Neural progenitor cell (in vitro differentiated cells): ENCODE measurements at regions not wholly inside any gene's neighbourhood (a gene's known extent, or its start where the extent isn't known, plus 50 kb on each side); places are given as distances from the start of the nearest gene placed in this dataset.

Experiments used
- EZH2 ChIP-seq: fragments of 200-600 bp; sonication (generic); IDR thresholded peaks from 2 replicates; pipeline ENCODE4 v1.6.1; 2017; ENCODE audit warnings: antibody characterized with exemption, mild to moderate bottlenecking, moderate library complexity
- TF ChIP-seq, protein P1 (sequence below): fragments of 200-600 bp; sonication (generic); IDR thresholded peaks from 2 replicates; pipeline ENCODE4 v1.5.1; 2017; ENCODE audit warnings: antibody characterized with exemption, mild to moderate bottlenecking

DNA sequence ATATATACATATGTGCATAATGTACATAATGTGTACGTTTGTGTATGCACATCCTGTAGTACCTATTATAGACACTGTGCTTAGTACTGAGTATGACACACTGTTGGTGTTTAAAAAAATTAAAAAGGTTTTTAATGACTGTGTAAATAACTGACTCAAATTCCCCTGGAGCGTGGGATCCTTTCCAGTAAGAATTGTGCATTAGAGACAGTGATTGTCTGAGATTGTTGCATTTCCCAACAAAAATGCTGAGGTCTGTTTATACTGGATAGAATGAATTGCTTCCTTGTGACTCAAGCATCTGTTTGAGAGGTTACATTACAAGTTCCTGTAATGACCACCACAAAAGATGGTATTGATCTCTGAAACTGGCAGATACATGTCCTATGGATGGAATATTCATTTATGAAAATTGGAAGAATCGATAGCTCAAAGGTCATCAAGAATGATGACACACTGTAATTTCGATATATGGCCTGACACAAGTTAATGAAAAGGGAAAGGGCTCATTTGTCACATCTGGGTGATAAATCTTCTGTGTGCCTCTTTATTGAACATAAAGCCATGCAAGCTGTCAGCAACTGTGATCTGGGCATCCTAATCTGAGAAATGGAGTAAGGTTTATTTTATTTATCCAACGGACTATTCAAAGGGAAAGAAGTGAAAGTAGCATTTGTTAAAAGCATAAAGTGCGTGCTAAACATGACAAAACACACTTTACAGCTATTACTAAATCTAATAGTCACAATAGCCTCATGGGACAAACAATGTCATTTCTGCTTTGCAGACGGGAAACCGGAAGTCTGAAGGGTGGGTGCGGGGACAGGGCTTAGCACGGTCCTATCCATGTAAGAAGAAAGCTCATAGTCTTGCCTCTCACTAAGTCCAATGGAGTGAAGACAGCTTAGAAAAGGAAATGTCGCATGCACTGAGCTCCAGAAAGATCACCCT lies 228.8 kb downstream of the CDH11 start:
- TF ChIP-seq, protein P1, sequence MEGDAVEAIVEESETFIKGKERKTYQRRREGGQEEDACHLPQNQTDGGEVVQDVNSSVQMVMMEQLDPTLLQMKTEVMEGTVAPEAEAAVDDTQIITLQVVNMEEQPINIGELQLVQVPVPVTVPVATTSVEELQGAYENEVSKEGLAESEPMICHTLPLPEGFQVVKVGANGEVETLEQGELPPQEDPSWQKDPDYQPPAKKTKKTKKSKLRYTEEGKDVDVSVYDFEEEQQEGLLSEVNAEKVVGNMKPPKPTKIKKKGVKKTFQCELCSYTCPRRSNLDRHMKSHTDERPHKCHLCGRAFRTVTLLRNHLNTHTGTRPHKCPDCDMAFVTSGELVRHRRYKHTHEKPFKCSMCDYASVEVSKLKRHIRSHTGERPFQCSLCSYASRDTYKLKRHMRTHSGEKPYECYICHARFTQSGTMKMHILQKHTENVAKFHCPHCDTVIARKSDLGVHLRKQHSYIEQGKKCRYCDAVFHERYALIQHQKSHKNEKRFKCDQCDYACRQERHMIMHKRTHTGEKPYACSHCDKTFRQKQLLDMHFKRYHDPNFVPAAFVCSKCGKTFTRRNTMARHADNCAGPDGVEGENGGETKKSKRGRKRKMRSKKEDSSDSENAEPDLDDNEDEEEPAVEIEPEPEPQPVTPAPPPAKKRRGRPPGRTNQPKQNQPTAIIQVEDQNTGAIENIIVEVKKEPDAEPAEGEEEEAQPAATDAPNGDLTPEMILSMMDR: no peak
- TF ChIP-seq EZH2: no peak
